ENCODE measurements at regions not wholly inside any gene's neighbourhood (a gene's known extent, or its start where the extent isn't known, plus 50 kb on each side); places are given as distances from the start of the nearest gene placed in this dataset.
"Not testable (repeated sequence)": the region's sequence is repeated elsewhere in the genome, so short reads cannot be mapped to it uniquely, and the experiment has no call there.

DNA sequence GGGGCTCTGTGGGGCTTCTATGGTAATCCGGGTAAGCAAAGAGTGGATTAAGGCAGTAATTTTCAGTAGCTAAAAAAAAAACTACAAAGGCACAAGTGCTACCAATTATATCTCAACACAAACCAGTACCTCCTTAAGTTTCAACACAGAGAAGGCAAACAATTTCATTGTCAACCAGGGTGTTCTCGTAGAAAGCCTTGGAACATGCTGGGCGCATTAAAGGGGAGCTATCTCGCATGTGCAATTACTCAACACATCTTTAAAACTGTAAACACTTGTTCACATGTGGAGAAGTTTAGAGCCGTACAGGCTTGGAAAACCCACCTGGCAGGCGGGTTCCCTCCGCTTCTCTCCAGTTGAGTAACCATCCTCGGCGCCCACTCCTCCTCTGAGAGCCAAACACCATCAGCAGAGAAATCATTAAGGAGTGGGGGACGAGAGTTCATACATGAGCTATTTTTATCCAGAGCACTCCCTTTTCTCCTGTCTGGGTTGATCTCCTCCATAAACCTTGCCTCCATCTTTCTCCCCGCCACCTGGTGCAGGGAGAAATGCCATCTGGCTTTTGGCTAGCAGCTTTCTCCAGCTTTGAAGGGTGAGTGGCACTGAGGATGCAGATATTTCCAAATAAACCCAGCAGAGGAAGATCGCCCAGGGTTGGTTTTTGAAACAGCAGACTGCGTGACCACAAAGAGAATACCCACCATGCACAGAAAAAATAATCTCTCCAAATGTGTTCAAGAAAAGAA lies 287.1 kb downstream of the WDR11 start:
- DNase-seq, result no peak

DNA sequence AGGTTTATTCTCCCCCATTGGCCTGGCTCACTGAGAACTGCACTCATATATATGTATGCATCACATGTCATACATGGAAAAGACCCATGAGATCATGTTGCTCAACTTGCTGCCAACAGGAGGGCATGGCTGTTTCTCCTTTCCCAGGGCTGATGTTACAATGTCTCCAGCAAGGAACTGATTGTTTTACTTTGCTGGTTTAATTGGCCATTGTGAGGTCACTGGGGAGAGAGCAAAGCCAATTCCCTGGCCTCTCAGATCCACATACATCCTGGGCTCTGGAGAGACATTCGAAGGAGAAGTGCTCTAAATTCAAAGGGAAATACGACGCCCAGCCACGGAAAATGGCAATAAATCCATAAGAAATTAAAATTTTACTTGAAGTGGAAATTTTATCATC lies 287.8 kb downstream of the WDR11 start:
- no peak for DNase-seq

DNA sequence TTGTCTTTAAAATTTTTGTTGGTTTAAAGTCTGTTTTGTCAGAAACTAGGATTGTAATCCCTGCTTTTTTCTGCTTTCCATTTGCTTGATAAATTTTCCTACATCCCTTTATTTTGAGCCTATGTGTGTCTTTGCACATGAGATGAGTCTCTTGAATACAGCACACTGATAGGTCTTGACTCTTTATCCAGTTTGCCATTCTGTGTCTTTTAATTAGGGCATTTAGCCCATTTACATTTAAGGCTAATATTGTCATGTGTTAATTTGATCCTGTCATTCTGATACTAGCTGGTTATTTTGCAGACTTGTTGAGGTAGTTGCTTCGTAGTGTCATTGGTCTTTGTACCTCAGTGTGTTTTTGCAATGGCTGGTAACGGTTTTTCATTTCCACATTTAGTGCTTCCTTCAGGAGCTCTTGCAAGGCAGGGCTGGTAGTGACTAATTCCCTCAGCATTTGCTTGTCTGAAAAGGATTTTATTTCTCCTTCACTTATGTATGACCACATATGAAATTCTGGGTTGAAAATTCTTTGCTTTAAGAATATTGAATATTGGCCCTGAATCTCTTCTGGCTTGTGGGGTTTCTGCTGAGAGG lies 294.7 kb downstream of the WDR11 start:
- DNase-seq, result not testable (repeated sequence)

DNA sequence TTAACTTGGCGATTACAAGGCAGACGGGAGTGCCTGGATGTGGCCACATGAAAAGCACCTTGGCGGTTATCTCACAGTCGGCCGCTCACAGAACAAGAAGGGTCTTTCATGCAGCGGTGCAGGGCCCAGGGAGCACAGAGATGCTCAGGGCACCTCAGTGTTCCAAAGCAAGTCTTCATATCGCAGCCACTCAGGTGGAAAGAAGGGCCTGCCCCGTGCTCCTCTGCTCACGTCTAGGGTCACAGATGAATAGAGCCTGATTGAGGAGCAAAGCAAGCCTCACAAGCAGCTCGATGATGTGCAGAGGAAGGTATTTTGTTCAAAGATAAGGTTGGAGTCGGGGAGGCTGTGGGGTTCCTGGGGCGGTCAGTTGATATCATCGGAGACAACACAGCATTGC lies 297.8 kb downstream of the WDR11 start:
- DNase-seq, result no peak

DNA sequence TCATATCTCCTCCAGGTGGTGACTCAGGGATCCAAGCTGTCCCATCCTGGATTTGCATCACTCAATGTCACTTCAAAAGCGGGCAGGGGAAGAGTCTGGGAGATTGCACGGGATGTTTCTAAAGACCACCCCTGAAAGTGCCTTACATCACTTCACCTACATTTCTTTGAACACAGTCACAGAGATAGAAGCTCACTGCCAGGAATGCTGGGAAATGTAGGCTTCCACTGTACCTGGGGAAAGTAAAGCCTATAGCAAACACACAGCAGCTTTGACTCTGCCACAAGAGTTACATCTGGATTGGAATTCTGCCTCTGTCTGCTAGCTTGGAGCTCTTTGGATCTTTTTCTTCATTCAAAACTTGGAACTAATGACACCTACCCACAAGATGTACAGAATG lies 300.9 kb downstream of the WDR11 start:
- no peak for DNase-seq

DNA sequence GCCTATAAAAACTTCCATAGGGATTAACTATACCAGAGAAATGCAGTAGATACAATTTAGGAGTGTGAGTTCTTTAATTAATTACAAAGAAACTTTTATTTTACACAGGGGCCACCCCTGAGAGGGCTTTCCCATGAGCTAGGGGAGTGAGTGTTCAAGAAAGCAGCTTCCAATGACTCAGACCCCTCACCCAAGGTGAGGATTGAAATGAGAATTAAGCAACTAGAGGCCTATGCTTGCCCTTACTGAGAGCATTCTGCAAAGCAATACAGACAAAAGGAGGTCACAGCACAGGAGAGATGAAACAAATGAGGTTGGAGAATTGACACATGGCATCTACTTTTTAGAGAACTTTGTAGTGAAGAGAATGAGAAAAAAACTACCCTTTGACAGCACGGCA lies 301.8 kb downstream of the WDR11 start:
- no peak for DNase-seq

DNA sequence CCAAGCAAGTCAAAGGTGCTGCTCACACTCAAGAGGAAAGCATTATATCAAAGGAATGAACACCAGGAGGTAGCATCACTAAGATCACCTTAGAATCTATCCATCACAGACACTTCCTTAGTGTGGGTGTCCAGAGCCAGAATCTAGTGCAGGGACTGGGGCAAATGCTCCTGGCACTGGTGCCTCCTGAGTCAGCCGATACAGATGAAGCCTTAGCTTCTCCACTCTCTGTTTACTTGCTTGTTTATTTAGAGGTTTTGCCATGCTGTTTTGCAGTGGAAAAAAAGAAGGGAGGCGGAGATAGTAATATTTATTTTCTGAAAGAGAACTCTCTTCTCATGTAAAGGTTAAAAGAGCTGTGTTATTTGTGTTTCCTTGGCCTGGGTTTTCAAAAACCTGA lies 303.1 kb downstream of the WDR11 start:
- no peak for DNase-seq

DNA sequence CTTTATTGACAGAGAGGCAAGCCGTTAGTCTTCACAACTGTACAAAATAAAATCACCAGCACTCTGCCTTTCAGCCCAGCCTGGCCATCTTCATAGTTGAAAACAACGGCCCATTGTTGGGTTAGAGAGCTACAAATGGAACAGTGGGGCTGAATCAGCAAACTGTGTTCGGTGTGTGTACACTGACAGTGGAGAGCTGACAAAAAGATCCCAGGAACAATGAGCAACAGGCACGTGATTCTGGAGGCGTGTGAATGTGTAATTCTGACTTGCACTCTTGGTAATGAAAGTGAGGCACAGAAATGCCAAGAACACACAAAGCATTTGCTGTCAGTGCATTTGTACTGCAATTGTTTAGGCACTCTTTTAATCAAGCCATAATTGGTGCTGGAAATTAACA lies 303.7 kb downstream of the WDR11 start:
- no peak for DNase-seq

DNA sequence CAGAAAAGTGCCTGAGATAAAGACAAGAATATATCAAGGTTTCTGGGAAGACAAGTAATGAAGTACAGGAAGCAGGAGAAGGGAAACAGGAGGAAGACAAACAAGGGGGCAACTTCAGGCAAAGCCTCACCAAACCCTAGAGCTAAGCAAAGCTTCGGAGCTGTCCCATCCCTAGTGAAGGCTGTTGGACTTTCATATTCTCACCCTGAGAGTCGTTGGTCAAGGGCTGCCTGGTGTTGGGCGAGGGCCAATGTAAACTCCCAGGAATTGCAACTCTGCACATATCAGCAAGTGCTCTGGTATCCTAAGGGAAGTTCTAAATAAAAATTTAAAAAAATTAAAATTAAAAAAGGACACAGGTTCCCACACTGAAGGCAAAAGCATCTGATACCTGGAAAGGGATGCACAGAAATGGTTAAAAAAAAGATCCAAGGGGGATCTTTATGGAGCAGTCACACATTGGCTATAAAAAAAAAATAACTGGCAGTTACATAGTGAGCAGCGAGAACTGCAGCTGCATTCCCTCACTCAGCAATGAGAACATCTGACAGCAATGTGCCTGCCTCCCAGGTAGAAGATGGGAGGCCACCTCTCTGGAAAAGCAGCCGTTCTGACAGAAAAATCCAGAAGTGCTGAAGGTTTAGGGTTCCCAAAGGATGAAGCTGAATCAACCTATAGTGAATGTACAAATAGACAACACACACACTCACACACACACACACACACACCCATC lies 304.7 kb downstream of the WDR11 start:
- DNase-seq, result no peak

DNA sequence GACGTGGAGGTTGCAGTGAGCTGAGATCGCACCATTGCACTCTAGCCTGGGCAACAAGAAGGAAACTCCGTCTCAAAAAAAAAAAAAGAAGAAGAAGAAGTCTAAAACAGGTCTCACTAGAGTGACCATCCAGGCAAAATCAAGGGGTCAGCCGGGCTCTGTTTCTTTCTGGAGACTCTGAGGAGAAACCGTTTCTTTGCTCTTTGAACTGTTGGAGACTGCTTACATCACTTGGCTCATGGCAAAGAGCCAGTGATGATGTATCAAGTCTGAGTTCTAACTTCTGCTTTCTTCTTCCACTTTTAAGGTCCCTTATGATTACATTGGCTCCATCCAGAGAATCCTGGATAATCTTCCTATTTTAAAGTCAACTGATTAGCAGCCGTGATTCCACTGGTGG lies 306.8 kb downstream of the WDR11 start:
- no peak for DNase-seq

DNA sequence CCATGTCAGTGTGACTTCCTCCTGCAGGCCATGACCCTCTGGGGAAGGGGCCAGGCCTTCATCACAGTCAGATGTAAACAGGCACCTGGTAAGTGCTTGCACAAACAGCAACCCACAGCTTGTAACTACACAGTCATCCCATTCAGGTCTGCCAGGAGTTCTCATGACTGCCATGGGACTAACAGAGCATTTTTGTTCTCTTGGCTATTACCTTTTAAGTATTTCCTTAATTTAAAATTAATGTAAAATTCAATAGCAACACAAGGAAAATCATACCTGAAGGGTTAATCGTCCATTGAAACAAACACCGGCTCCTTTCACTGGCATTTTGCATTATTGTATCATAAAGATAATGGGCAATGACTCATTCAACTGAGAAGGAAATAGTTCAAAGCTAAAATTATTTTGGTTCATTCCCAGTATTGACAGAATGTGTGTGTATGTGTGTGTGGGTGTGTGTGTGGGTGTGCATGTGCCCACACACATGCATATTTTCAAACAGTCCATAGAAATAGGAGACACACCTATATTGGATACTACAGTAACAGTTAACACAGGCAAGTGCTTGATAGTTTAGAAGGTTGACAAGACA lies 307.9 kb downstream of the WDR11 start:
- no peak for DNase-seq

DNA sequence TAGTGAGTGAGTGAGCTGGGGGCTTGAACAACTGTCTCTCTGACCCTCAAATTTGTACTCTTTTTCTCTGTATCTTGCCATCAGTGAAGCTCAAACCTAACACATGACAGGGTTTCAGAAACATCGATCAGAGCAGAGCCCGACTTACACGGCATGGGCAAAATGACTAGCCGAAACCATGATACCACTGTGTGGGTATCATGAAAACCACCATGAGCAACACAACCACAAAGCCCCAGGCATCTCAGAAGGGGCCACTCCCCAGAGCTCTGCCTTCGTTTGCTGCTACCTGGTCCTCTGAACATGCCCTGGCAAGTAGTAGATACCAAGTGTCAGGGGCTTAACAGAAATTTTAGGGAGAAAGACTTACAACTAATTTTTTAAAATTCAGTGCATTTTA lies 308.5 kb downstream of the WDR11 start:
- DNase-seq, result peak in 1 of 2 donors; percentile 5

DNA sequence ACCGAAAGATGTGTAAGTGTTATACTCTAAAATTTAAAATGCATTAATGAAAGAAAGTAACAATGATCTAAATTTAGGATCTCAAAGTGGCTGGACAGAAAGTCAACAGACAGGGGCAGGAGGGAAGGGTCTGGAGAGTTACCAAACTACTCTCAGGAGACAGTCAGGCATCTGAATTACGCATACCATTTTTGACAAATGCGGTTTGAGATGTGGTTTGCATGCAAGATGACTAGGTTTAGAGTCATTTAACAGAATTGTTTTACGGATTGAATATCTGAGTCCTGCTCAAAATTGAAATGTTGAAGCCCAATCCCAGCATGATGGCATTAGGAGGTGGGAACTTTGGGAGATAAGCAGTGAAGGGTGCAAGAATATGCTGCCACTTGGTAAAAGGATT lies 314.1 kb downstream of the WDR11 start:
- DNase-seq, result no peak

DNA sequence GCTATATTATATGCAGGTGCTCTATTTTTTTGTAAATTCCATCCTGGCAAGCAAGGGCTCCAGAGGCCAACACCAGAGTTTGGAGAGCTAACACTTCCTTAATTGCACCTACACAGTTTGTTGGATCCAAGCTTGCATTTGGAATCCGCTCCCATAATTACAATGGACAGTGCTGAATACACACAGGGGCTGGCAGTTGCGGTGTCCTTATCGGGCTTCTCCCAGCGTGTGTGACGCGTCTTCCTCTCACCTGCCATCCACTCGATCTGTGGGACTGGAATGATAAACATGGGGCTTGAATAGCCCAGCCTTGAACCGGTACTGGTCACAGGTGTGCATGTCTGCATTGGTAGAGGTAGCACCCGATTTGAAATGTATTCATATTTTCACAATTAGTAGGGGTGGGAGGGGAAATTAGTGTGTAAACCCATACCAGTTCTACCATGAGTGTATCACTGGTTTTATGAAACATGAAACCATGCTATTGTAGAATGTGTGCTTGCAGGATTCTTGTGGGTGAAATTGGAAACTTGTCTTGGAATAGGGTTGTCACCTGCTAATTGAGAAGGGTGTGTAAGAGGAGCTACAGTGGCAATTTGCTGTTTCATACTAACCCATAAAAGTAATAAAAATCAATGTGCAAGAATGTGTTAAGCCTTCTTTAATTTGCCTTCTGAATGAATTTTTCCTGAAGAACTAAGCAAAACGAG lies 316.5 kb downstream of the WDR11 start:
- DNase-seq, result no peak

DNA sequence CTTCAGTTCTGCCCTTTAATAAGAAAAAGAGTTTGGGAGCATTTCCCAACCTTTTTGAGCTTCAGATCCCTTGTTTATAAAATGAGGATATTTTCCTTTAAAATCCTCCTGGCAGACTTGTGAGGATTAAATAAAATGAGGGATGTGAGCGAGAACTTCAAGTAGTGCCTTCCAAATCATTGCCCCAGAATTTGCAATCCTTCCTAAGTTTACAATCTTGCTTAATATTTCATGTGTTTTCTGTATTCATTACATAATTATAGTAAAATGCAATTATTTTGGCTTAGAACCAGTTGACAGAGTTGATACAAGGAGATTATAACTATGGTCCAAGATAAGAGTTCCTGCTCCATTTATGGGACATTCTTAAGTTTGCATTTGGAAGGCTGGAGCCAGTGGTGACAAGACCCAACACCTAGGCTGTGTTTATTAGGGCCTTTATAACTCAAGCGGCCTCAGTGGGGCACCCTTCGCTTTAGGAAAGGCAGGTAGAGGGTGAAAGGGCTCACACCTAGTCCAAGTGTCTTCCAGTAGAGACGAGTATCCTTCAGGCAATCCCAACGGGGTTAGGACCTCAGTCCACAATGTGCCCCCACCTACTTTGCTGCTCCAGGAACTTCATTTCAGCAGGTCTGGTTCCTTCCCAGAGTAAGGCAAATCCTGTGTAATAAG lies 317.5 kb downstream of the WDR11 start:
- no peak for DNase-seq

DNA sequence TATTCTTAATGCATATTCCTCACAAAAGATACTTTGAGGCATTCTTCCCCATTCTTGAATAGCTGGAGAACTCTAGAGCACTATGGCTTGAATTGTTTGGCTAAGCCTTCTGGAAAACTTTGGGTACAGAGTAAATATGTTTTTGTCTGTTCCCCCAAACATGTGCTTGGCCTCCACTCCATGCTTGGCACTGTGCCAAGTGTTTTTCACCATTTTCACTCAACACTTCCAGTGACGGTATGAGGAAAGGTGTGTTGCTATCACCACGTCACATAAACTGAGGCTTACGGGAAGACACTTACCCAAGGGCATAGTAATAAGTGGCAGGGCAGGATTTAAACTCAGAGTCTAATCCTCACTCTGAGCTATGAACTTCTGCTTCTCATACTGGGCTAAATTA lies 318.2 kb downstream of the WDR11 start:
- DNase-seq, result no peak

DNA sequence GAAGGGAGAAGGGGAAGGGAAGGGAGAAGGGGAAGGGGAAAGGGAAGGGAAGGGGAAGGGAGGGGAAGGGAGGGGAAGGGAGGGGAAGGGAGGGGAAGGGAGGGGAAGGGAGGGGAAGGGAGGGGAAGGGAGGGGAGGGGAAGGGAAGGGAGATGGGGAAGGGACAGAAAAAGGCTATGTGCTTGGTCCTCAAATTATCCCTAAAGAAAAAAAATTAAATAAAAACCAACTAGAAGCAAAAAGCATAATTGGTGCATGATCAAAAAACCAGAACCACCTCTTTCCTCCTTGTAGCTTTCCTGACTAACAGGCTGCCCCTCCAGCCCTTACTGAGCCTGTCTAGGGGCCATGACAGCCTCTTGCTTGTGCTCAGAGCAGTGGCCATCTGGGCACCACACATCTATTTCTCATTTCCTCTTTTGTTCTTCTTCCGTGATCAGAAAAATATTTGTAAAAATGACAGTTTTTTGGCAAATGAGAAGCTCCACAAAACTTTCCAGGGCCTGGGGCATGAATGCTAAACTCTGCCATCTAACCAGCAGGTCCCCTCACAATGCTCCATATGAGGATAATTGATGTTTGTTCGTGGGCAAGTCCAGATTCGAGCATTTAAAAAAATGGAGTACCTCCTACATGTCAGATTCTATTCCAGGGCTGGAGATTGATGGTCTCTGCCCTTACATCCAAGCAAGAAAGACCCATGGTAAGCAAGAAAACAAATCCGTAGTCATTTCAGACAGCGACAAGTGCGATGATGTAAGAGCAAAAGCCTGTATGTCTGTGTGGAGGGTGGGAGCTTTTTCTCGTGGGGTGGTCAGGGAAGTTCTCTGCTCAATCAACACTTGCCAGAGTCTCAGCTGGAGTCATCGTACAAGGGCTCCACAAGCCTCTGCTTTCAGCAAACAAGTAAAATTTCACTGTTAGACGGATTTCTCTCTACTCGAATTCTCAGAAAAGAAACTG lies 320.9 kb downstream of the WDR11 start:
- no peak for DNase-seq

DNA sequence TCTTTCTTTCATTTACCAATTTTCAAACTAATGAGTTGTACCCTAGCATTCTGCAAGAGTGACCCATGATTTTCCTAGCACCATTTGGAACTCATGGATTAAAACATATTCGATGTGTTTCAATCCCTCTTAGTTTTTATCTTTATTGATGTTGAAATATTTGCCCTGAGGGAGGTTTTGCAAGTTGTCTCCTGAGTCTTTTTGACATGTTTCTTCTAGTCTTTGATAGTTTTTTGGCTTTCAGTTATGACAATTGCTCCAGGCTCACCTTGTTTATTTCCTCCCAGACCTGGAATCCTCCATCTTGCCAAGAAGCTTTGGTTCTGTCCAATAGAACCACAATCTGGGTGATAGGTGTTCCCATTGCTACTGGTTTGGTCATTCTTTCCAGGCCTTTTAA lies 327.8 kb downstream of the WDR11 start:
- no peak for DNase-seq

DNA sequence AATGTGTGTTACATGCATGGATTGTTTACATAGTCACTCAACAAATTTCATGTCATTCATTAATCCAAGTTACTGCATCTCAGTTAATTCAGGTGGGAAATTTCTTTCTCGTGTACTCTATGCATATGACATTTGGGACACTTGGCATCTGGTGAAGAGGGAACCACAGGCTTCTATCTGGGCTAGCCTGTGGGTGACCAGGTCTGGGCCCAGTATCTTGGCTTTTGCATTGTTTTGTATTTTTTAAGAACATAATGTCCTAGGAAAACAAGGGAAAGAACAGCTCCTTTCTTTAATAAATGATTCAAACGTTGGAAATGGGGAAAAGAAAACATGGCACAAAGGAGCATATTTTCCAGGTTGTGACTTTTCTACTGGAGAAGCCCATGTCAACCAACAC lies 331.1 kb downstream of the WDR11 start:
- DNase-seq, result no peak

DNA sequence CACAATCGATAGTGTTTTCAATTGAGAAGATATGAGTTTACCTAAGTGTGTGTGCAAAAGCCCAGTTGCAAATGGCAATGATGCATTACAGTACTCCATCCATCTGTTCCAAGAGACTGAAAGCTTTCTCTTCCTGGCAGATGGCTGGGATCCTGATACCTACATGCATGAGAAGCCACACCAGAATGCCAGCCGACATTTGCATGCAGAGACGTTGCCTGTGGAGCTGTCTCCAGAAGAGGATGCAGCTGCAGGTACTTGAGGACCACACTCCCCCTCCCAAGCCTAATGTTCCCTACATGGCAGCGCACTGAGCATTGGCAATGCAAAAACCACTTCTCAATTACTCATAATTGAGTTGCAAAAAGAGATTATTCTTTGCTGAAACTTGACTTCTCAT lies 332.1 kb downstream of the WDR11 start:
- no peak for DNase-seq

DNA sequence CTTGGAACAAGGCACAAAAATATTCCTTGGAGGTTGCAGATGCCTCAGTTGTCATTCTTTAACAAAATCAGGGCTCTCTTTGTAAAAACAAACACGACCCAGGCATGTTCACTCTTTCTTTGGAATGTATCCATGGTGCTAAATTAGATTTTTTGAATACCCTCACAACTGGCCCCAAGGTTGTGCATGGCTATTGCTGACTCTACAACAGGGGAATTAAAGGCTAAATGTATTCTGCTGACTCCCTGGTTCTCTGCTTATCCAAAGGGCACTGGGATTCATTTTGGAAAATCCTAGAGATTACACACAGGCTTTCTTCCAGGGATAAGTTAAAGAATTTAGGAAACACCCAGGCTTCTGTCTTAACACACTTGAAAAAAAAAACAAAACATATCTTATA lies 332.5 kb downstream of the WDR11 start:
- no peak for DNase-seq

All from stimulated activated CD4-positive, alpha-beta T cell treated with anti-CD3 and anti-CD28 coated beads, Interleukin-2, amount 100 ng/mL, for 24 hours (primary cell).